ENCODE measurements at regions not wholly inside any gene's neighbourhood (a gene's known extent, or its start where the extent isn't known, plus 50 kb on each side); places are given as distances from the start of the nearest gene placed in this dataset.

- TF ChIP-seq CTCF (conservative IDR thresholded peaks at IDR 0.05; ENCODE audit: low read depth, low read length): no peak
- no peak for TF ChIP-seq POLR2A (IDR thresholded peaks at IDR 0.05; ENCODE audit: low read depth, low read length)
- no peak for TF ChIP-seq RAD21 (IDR thresholded peaks at IDR 0.05; ENCODE audit: low read length)
- no peak for TF ChIP-seq SMC3 (IDR thresholded peaks at IDR 0.05; ENCODE audit: low read depth, low read length)
- no peak for TF ChIP-seq CEBPB (IDR thresholded peaks at IDR 0.05; ENCODE audit: low read depth, low read length)
- TF ChIP-seq RFX5 (IDR thresholded peaks at IDR 0.05; ENCODE audit: low read depth, low read length): no peak
These were observed 108.2 kb downstream of the HTR1A start for GRCh38 chr5:63854076-63854475.

Data from IMR-90 (cell line).